Esophagus squamous epithelium (tissue), 5 donors: ENCODE measurements at regions not wholly inside any gene's neighbourhood (a gene's known extent, or its start where the extent isn't known, plus 50 kb on each side); places are given as distances from the start of the nearest gene placed in this dataset.
"Not testable (repeated sequence)": the region's sequence is repeated elsewhere in the genome, so short reads cannot be mapped to it uniquely, and the experiment has no call there.

Source experiments
- DNase-seq: peaks from one replicate; lab custom pipeline; 2025; lab: John Stamatoyannopoulos, UW
- H3K27ac ChIP-seq, 4 donors: fragments of 200-600 bp; sonication (generic); one replicate each; pipeline ENCODE4 v1.5.1; 2016 to 2019; ENCODE audit warnings: mild to moderate bottlenecking in 1 of 4
- H3K27me3 ChIP-seq, 4 donors: fragments of 200-600 bp; sonication (generic); 1 replicate in 3 of 4; 2 replicates in 1 of 4; pipeline versions ENCODE4 v1.5.1 to v1.6.0; 2017 to 2021; ENCODE audit warnings: antibody characterized with exemption in 1 of 4
- H3K36me3 ChIP-seq, 3 donors: fragments of 200-600 bp; sonication (generic); one replicate each; pipeline ENCODE4 v1.5.1; 2016 to 2019
- H3K4me1 ChIP-seq, 3 donors: fragments of 200-600 bp; sonication (generic); one replicate each; pipeline ENCODE4 v1.5.1; 2017 to 2019
- H3K4me3 ChIP-seq, 4 donors: fragments of 200-600 bp; sonication (generic); 1 replicate in 3 of 4; 2 replicates in 1 of 4; pipeline ENCODE4 v1.5.1; 2016 to 2019; ENCODE audit warnings: mild to moderate bottlenecking in 2 of 4, moderate library complexity in 1 of 4
- H3K9me3 ChIP-seq, 3 donors: fragments of 200-600 bp; sonication (generic); one replicate each; pipeline ENCODE4 v1.5.1; 2016 to 2019
- CTCF ChIP-seq, 6 experiments: fragments of 450-650 bp in 4 of 6; fragments of 200-600 bp in 2 of 6; sonication (generic) in 2 of 6; IDR thresholded peaks; one replicate each; pipeline ENCODE4 v1.5.1; 2016 to 2019; ENCODE audit warnings: antibody characterized with exemption in 6 of 6, mild to moderate bottlenecking in 4 of 6, moderate library complexity in 4 of 6
- POLR2A ChIP-seq, 4 donors: fragments of 450-650 bp; IDR thresholded peaks; one replicate each; pipeline ENCODE4 v1.6.1; 2017; ENCODE audit warnings: antibody characterized with exemption in 4 of 4, mild to moderate bottlenecking in 4 of 4, moderate library complexity in 3 of 4
- WGBS, 2 donors: methylation state at CpG; one replicate each; pipeline ENCODE4 v1.1.5; 2018; 5-methylcytosine and 5-hydroxymethylcytosine counted together
- intact Hi-C: fragments of 100-400 bp; cut with DNase I; formaldehyde crosslinking; loops from one replicate; pipeline ENCODE4 v1.15.0; 2022
- donor health status: DM: yes; HTN: yes; CAD: no.

GRCh38 chr13:96934889-96935489, 59.3 kb downstream of the OXGR1 start:
- intact Hi-C loops, result no loop called here
- TF ChIP-seq CTCF (IDR thresholded peaks at IDR 0.05) (no peak), POLR2A (IDR thresholded peaks at IDR 0.05) (no peak)

GRCh38 chr13:96925916-96926628, 68.2 kb downstream of the OXGR1 start:
- TF ChIP-seq POLR2A (IDR thresholded peaks at IDR 0.05) (no peak), CTCF (IDR thresholded peaks at IDR 0.05) (no peak)
- DNase-seq, result no peak
- no peaks in the 10 kb centered on the region for H3K36me3 ChIP-seq
- WGBS, 2 donors, result 38 to 44% methylated on average over 4 of the region's 4 CpGs
- H3K27ac ChIP-seq, result no peak overlapping the region
- H3K9me3 ChIP-seq, result no peaks in the 10 kb centered on the region
- no peaks in the 10 kb centered on the region for H3K27me3 ChIP-seq
- no peak overlapping the region for H3K4me3 ChIP-seq
- H3K4me1 ChIP-seq, result no peaks in the 10 kb centered on the region
- intact Hi-C loops, result no loop called here

More at GRCh38 chr13:96934889-96935489, 59.3 kb downstream of the OXGR1 start:
- H3K4me3 ChIP-seq, result no peak overlapping the region
- H3K36me3 ChIP-seq, result no peaks in the 10 kb centered on the region
- no peak overlapping the region for H3K27ac ChIP-seq
- H3K4me1 ChIP-seq, result no peaks in the 10 kb centered on the region
- no peak for DNase-seq
- H3K27me3 ChIP-seq, result no peaks in the 10 kb centered on the region
- no peaks in the 10 kb centered on the region for H3K9me3 ChIP-seq
- 54 to 57% methylated on average over 6 of the region's 6 CpGs for WGBS, 2 donors

GRCh38 chr13:96925477-96925876, 68.8 kb downstream of the OXGR1 start:
- WGBS, 2 donors, result 44 to 63% methylated on average over 2 of the region's 2 CpGs
- no peak for DNase-seq
- no peaks in the 10 kb centered on the region for H3K9me3 ChIP-seq
- TF ChIP-seq POLR2A (IDR thresholded peaks at IDR 0.05), result no peak
- no peak for TF ChIP-seq CTCF (IDR thresholded peaks at IDR 0.05)
- intact Hi-C loops, result no loop called here
- H3K27ac ChIP-seq, result no peak overlapping the region
- H3K4me3 ChIP-seq, result no peak overlapping the region
- H3K4me1 ChIP-seq, result no peaks in the 10 kb centered on the region
- no peaks in the 10 kb centered on the region for H3K27me3 ChIP-seq
- no peaks in the 10 kb centered on the region for H3K36me3 ChIP-seq

- 17 to 72% methylated on average over 1 to 9 of the region's 12 CpGs for WGBS, 2 donors
- H3K36me3 ChIP-seq, H3K27me3 ChIP-seq: not testable (repeated sequence)
These were observed 75.2 kb downstream of the OXGR1 start for GRCh38 chr13:96918861-96919631.

GRCh38 chr13:96904232-96904631, 90.0 kb downstream of the OXGR1 start:
- Histone ChIP-seq H3K27ac (no peak overlapping the region), H3K4me3 (no peak overlapping the region), H3K27me3 (no peaks in the 10 kb centered on the region), H3K9me3 (no peaks in the 10 kb centered on the region), H3K36me3 (no peaks in the 10 kb centered on the region), H3K4me1 (no peaks in the 10 kb centered on the region)
- TF ChIP-seq CTCF (IDR thresholded peaks at IDR 0.05) (no peak), POLR2A (IDR thresholded peaks at IDR 0.05) (no peak)
- WGBS, 2 donors, result 56 to 63% methylated on average over 2 of the region's 2 CpGs
- DNase-seq, result no peak
- intact Hi-C loops, result no loop called here

More at GRCh38 chr13:96918861-96919631, 75.2 kb downstream of the OXGR1 start:
- H3K4me1 ChIP-seq, intact Hi-C loops, H3K27ac ChIP-seq, H3K4me3 ChIP-seq, DNase-seq, H3K9me3 ChIP-seq: not testable (repeated sequence)
